Caki2 (cell line): ENCODE measurements at regions not wholly inside any gene's neighbourhood (a gene's known extent, or its start where the extent isn't known, plus 50 kb on each side); places are given as distances from the start of the nearest gene placed in this dataset.

Experiments used
- DNase-seq: peaks from one replicate; pipeline ENCODE4 v3.0.0-alpha.2; 2015; ENCODE audit warnings: low read depth
- in situ Hi-C: cut with HindIII; loops from 2 replicates; pipeline ENCODE4 v1.10.0; 2016; ENCODE audit warnings: low sequenced_read_pairs, low pct_unique_long_range_greater_than_20kb, mixed read lengths

DNA sequence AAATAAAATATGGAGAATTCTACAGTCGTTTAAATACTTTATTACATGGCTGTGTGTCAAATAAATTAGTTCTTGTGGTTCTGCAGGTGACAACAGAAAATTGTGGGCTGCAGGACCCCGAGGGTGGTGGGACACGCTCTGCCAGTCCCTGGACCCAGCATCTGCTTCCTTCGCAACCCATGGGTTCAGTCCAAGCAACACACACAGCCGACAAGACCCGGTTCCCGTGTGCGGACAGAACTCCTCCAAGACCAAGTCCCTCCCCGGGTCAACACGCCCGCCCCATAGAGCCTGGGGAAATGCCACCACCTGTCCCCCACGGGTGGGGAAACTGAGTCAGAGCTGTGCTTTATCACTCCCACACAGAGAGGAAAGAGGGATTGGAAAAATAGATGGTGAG is 238.9 kb downstream of the BRD1 start:
- in situ Hi-C loops: no loop called here
- DNase-seq: no peak

DNA sequence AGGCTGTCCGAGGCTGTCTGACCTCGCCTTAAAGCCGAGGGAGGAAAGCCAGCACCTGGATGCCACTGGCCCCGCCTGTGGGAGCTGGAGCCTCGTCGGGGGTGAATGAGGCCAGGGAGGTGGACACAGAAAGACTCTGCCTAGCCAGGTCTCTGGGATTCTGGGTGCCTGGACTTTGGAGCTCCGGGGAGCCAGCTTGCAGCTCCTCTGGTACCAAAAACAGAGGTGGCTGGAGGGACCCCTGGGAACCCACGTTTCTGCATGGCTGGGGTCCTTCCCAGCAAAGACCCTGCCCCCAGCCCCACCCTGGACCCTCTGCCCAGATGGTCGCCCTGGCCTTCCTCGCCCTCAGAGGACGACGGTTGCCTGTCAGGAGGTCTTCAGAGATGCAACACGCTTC is 239.7 kb downstream of the BRD1 start:
- DNase-seq: no peak
- in situ Hi-C loops: no loop called here

DNA sequence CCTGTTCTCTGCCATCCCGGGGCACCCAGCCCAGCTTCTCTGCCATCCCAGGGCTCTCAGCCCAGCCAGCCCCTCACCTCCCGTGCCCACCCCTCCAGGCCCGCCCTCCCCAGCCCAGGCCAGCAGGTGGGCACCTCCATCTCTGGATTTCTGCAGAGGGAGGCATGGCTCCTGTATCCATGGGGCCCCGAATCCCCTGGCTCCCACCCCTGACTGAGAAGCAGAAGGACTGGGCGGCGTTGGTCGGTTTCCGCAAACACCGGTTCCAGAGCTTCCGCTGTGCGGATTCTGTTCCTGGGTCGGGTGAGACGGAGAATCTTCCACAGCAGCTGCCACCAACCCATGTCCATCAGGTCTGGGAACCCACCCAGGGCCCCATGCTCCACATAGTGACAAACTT is 240.3 kb downstream of the BRD1 start:
- in situ Hi-C loops: no loop called here
- no peak for DNase-seq

GRCh38 chr22:49586873-49587272 is 240.8 kb downstream of the BRD1 start:
- no peak for DNase-seq
- in situ Hi-C loops: no loop called here

- no peak for DNase-seq
- in situ Hi-C loops: no loop called here
Observed at GRCh38 chr22:49586244-49586748, 241.4 kb downstream of the BRD1 start.

DNA sequence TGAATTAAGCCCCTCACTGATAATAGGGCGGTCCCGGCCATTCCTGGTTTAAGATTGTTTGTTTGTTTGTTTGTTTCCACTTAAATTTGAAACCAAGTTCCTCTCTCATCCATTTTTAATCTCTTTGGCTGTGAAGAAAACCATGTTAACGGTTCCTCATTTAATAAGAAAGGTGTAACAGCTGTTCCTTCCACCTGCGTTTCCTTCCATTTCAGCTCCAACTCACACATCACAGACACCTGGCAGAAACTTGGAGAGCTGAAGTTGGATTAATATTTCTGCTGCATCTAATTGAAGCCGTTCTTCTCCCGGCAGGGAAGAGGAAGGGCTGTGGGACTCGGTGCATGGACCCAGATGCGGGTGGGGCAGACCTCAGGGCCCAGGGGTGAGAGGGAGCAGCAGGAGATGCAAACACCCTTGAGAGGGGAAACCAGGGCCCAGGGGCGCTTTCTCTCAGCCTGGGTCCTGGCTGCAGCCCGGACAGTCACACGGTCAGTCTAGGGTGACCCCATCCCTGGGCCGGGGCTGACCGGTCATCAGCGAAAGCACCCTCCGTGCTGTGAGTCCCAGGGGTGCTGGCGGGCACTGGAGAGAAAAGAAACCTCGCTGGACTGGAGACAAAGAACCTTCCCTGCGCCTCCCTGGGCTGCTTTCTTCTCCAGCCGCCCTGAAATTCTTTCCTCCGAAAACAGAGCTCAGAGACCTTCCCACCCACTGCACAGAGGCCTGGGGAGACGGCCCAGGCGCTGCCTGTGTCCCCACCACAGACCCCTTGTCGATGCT is 242.0 kb downstream of the BRD1 start:
- in situ Hi-C loops: no loop called here
- no peak for DNase-seq

DNA sequence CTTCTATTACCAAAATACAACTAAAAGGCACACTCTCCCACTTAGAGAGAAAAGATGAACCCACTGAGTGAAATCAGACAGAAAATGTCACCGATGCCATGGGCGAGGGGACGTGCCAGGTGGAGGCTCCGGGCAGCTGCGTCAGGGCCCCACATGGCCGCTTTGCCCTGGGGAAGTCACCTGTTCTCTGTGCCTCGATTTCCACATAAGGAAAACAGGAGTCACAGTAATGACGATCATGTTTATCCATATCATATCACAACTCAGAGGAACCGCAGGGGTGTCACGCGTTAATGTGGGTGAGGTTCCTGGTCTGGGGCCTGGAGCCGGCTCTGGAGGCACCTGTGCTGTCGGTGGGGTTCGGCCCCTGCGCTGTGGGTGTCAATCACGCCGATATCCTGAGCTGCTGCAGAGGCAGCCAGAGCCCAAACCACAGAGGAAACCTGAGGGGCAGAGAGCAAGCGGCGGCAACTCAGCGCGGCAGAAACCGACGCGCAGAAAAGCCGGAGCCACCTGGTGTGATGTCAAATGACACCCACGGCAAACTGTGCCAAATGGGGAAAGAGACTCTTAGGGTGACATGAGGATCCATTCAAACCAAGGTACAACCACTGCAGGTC is 243.7 kb downstream of the BRD1 start:
- in situ Hi-C loops: no loop called here
- DNase-seq: no peak

GRCh38 chr22:49583341-49583740 is 244.3 kb downstream of the BRD1 start:
- in situ Hi-C loops: no loop called here
- no peak for DNase-seq

- DNase-seq: no peak
- in situ Hi-C loops: no loop called here
Observed at GRCh38 chr22:49582678-49583077, 245.0 kb downstream of the BRD1 start.

DNA sequence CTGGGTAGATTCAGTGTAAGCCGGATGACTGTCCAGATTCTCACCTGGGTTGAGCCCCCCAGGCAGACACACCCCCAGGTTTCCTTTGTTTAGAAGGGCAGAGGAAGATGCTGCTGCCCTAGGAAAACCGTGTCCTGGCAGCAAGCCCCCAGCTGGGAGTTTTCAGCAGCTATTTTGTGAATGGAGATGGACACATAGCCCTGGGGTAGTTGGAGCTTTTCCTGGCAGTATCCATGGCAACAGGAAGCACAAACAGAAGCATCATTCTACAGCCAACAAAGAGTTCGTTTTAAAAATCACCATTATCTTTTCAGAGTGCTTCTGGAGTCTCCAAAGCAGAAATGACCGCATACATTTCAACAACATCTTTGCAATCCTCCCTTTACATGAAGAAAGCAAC is 245.5 kb downstream of the BRD1 start:
- in situ Hi-C loops: no loop called here
- DNase-seq: no peak

- in situ Hi-C loops: no loop called here
- DNase-seq: no peak
Observed at GRCh38 chr22:49580024-49580423, 247.6 kb downstream of the BRD1 start.

- DNase-seq: no peak
- in situ Hi-C loops: no loop called here
Observed at GRCh38 chr22:49577168-49578060, 250.3 kb downstream of the BRD1 start.

DNA sequence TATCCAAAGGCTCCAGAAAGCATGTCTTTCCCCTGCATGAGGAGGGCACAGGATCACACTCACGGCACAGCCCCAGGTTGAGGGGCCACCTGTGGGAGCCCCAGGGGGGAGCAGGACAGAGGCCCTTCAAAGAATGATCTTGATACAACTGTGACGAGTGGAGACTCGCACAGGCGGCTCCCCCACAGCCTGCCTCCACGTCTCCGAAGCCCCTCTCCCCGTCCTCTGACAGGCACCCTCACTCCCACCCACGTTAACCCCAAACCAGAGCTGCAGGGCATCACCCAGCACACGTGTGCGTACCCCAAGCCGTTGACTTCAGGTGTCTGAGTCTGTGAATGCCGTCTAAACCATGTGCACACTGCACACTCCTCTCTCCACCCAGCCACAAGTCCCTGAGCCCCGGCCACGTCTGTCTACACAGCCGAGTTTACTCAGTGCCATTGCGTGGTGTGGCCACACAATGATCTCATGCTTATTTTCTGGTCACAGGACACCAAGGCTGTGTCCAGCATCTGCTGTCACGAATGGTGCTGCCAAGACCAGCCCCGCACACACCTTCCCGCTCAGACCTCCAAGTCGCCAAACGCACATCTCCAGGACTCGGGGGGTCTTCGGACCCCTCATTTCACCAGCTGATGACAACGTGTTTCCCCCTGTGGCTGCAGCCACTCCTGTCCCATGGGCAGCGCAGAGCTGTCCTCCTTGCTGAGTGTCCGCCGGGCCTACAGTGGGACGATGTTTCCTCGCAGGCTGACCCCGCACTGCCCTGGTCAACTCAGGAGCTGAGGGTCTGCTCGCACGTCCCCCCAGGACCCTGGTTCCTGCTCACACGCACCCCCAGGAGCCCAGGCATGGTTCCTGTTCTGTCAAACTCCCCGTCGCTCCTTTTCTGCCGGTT is 251.2 kb downstream of the BRD1 start:
- in situ Hi-C loops: no loop called here
- no peak for DNase-seq

DNA sequence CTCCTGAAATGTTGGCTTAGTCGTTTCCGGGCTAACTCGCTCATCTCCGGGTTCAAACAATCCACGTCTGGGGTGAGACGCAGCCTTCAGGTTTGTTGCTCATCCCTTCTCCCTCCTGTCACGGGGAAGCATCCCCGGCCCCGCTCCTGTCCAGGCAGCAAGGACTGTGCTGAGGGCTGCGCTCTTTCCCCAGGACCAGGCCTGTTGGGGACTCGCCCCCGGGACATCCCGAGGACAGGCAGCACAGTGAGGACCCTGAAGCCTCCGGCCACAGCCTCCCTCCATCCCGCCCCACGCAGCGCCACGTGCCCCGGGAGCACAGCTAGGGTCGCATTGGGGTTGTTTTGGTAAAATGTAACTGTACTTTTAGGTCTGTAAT is 252.0 kb downstream of the BRD1 start:
- in situ Hi-C loops: no loop called here
- DNase-seq: no peak

GRCh38 chr22:49574881-49575702 is 252.6 kb downstream of the BRD1 start:
- DNase-seq: no peak
- in situ Hi-C loops: no loop called here

DNA sequence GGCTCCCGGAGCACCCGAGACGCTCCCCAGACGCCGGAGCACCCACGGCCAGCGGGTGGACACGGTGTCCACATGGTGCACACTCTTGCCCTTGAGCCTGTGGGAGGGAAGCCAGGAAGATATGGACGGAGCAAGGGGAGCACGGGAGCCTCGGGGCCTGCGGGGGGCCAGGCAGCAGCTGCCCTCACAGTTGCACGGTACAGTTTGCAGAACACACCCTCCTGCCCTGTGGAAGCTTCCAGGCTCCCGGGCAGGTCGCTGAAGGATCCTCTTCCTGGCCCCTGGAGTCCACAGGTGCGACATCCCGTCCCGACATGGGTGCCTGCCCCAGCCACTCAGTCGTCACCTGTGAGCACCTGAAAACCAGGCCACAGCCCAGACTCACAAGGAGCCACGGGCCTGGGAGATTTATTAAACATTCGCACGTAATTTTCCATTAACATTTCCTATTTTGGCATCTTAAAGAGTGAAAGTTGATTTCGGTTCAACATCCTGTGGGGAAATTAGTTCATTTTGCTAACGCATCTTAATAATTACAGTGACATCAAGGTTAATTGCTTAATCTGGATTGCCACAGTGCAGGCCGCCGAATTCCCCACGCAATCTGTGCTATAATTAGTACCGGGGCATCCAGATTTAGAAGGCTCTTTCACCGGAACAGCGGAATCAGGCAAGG is 253.3 kb downstream of the BRD1 start:
- in situ Hi-C loops: no loop called here

More for the DNA sequence above, 253.3 kb downstream of the BRD1 start:
- no peak for DNase-seq
